ENCODE measurements at regions not wholly inside any gene's neighbourhood (a gene's known extent, or its start where the extent isn't known, plus 50 kb on each side); places are given as distances from the start of the nearest gene placed in this dataset.

- H3K4me3 ChIP-seq = no peak overlapping the region
- Mint-ChIP-seq H3K36me3 (ENCODE audit: low read depth) (peaks cover 39% of the 10 kb centered on the region), H3K4me3 (no peak overlapping the region), H3K9me3 (no peaks in the 10 kb centered on the region), H3K27me3 (ENCODE audit: insufficient read depth, low read depth, poor library complexity) (peaks cover 23% of the 10 kb centered on the region), H3K27ac (no peak overlapping the region), H3K4me1 (peaks cover 4% of the 10 kb centered on the region; the same call in 2 of the 3 replicates)
- no peak for TF ChIP-seq EZH2phosphoT487 (IDR thresholded peaks at IDR 0.05; ENCODE audit: unreplicated experiment)
- no peak for TF ChIP-seq POLR2AphosphoS5 (IDR thresholded peaks at IDR 0.05; ENCODE audit: low read depth)
- no peak for TF ChIP-seq ZNF462 (CRISPR knock-in tag; IDR thresholded peaks at IDR 0.05)
- no peak for TF ChIP-seq REST (IDR thresholded peaks at IDR 0.05; ENCODE audit: unreplicated experiment)
- TF ChIP-seq ZNF114 (CRISPR knock-in tag; IDR thresholded peaks at IDR 0.05) = no peak
- no peak for TF ChIP-seq JUNB (IDR thresholded peaks at IDR 0.05; ENCODE audit: unreplicated experiment)
- no peak for TF ChIP-seq ZNF331 (CRISPR knock-in tag; IDR thresholded peaks at IDR 0.05; ENCODE audit: low read depth)
- TF ChIP-seq ETS1 (IDR thresholded peaks at IDR 0.05) = no peak
- no peak for TF ChIP-seq CTCF (conservative IDR thresholded peaks at IDR 0.05; ENCODE audit: low read depth in 2 of 2)
- TF ChIP-seq NANOG (IDR thresholded peaks at IDR 0.05; ENCODE audit: borderline replicate concordance) = no peak
- no peak for TF ChIP-seq CREB1 (CRISPR knock-in tag; IDR thresholded peaks at IDR 0.05; ENCODE audit: low read depth)
- TF ChIP-seq STAT1 (IDR thresholded peaks at IDR 0.05; ENCODE audit: unreplicated experiment) = no peak
- no peak for TF ChIP-seq EZH2 (IDR thresholded peaks at IDR 0.05; ENCODE audit: low read depth, unreplicated experiment)
- H3K79me2 ChIP-seq (replicated peaks; ENCODE audit: insufficient read depth) = no peaks in the 10 kb centered on the region
- H4K20me1 ChIP-seq (replicated peaks; ENCODE audit: insufficient read depth) = peaks cover 9% of the 10 kb centered on the region
- H2AFZ ChIP-seq = no peak overlapping the region
- no peak overlapping the region for H3K4me2 ChIP-seq
- H3K36me3 ChIP-seq (ENCODE audit: insufficient read depth) = peaks cover 6% of the 10 kb centered on the region; the same call in 1 of the 2 replicates
- H3K4me1 ChIP-seq (ENCODE audit: insufficient read depth) = no peaks in the 10 kb centered on the region
- DNase-seq (ENCODE audit: low spot score) (no peak), ATAC-seq (no peak)
- H3K27ac ChIP-seq (ENCODE audit: low read depth) = no peak overlapping the region
- no peaks in the 10 kb centered on the region for H3K9me2 ChIP-seq (ENCODE audit: insufficient read depth)
- H3F3A ChIP-seq (replicated peaks; ENCODE audit: low read depth) = no peaks in the 10 kb centered on the region
- no peaks in the 10 kb centered on the region for H3K27me3 ChIP-seq (ENCODE audit: insufficient read depth)
Observed at GRCh38 chr22:25357606-25358420, 138.4 kb downstream of the CRYBB2 start.

Data from GM23338 (cell line).